ENCODE measurements at regions not wholly inside any gene's neighbourhood (a gene's known extent, or its start where the extent isn't known, plus 50 kb on each side); places are given as distances from the start of the nearest gene placed in this dataset.

- DNase-seq (ENCODE audit: low spot score) (no peak), ATAC-seq (ENCODE audit: low FRiP score) (no peak)
- TF ChIP-seq CTCF (IDR thresholded peaks at IDR 0.05), result no peak
Observed at GRCh38 chr5:3186736-3187405, 408.8 kb upstream of the IRX1 start.

- no peak for DNase-seq (ENCODE audit: low spot score)
- no peak for ATAC-seq (ENCODE audit: low FRiP score)
- TF ChIP-seq CTCF (IDR thresholded peaks at IDR 0.05), result no peak
Observed at GRCh38 chr5:3186156-3186555, 409.5 kb upstream of the IRX1 start.

- DNase-seq (ENCODE audit: low spot score) (no peak), ATAC-seq (ENCODE audit: low FRiP score) (no peak)
- no peak for TF ChIP-seq CTCF (IDR thresholded peaks at IDR 0.05)
Observed at GRCh38 chr5:3185488-3185887, 410.1 kb upstream of the IRX1 start.

- no peak for ATAC-seq (ENCODE audit: low FRiP score)
- no peak for DNase-seq (ENCODE audit: low spot score)
- TF ChIP-seq CTCF (IDR thresholded peaks at IDR 0.05), result no peak
Observed at GRCh38 chr5:3182133-3182876, 413.3 kb upstream of the IRX1 start.

- TF ChIP-seq CTCF (IDR thresholded peaks at IDR 0.05), result no peak
- no peak for ATAC-seq (ENCODE audit: low FRiP score)
- no peak for DNase-seq (ENCODE audit: low spot score)
Observed at GRCh38 chr5:3181671-3182070, 414.0 kb upstream of the IRX1 start.

GRCh38 chr5:3180636-3181035 lies 415.0 kb upstream of the IRX1 start:
- DNase-seq (ENCODE audit: low spot score) (no peak), ATAC-seq (ENCODE audit: low FRiP score) (no peak)
- no peak for TF ChIP-seq CTCF (IDR thresholded peaks at IDR 0.05)

- no peak for ATAC-seq (ENCODE audit: low FRiP score)
Observed at GRCh38 chr5:3179220-3179619, 416.4 kb upstream of the IRX1 start.

More at GRCh38 chr5:3179220-3179619, 416.4 kb upstream of the IRX1 start:
- TF ChIP-seq CTCF (IDR thresholded peaks at IDR 0.05), result no peak
- no peak for DNase-seq (ENCODE audit: low spot score)
